GM19395 (cell line): ENCODE measurements at regions not wholly inside any gene's neighbourhood (a gene's known extent, or its start where the extent isn't known, plus 50 kb on each side); places are given as distances from the start of the nearest gene placed in this dataset.
A peak's percentile ranks its signal among the peaks of the same experiment; 100 is the strongest.

Source experiments
- ATAC-seq: cut with Tn5 transposase; IDR thresholded peaks from one replicate; pipeline ENCODE4 v1.9.1; 2021; ENCODE audit warnings: mild to moderate bottlenecking, moderate library complexity; ENCODE audit not compliant: unreplicated experiment

GRCh38 chr15:99440551-99441443 is 125.0 kb upstream of the MEF2A start:
- ATAC-seq = no peak

GRCh38 chr15:99441444-99441800 is 124.4 kb upstream of the MEF2A start:
- no peak for ATAC-seq

GRCh38 chr15:99441871-99442251 is 123.9 kb upstream of the MEF2A start:
- ATAC-seq = no peak

GRCh38 chr15:99442252-99442897 is 123.4 kb upstream of the MEF2A start:
- ATAC-seq = no peak

- ATAC-seq = no peak
These were observed 122.6 kb upstream of the MEF2A start for GRCh38 chr15:99443056-99443756.

- ATAC-seq = no peak
These were observed 121.9 kb upstream of the MEF2A start for GRCh38 chr15:99443768-99444446.

GRCh38 chr15:99445272-99445850 is 120.4 kb upstream of the MEF2A start:
- no peak for ATAC-seq

- ATAC-seq = no peak
These were observed 119.0 kb upstream of the MEF2A start for GRCh38 chr15:99446565-99447496.

GRCh38 chr15:99447497-99448371 is 118.0 kb upstream of the MEF2A start:
- no peak for ATAC-seq

- no peak for ATAC-seq
These were observed 116.3 kb upstream of the MEF2A start for GRCh38 chr15:99449514-99449913.

GRCh38 chr15:99450896-99451358 is 114.9 kb upstream of the MEF2A start:
- no peak for ATAC-seq

GRCh38 chr15:99451484-99451883 is 114.3 kb upstream of the MEF2A start:
- no peak for ATAC-seq

- ATAC-seq = no peak
These were observed 113.8 kb upstream of the MEF2A start for GRCh38 chr15:99452010-99452409.

GRCh38 chr15:99452728-99453636 is 112.8 kb upstream of the MEF2A start:
- ATAC-seq = peak; percentile 89

- no peak for ATAC-seq
These were observed 112.2 kb upstream of the MEF2A start for GRCh38 chr15:99453637-99454030.

- ATAC-seq = no peak
These were observed 111.5 kb upstream of the MEF2A start for GRCh38 chr15:99454107-99454809.
